ENCODE measurements at regions not wholly inside any gene's neighbourhood (a gene's known extent, or its start where the extent isn't known, plus 50 kb on each side); places are given as distances from the start of the nearest gene placed in this dataset.
"Not testable (repeated sequence)": the region's sequence is repeated elsewhere in the genome, so short reads cannot be mapped to it uniquely, and the experiment has no call there.

DNA sequence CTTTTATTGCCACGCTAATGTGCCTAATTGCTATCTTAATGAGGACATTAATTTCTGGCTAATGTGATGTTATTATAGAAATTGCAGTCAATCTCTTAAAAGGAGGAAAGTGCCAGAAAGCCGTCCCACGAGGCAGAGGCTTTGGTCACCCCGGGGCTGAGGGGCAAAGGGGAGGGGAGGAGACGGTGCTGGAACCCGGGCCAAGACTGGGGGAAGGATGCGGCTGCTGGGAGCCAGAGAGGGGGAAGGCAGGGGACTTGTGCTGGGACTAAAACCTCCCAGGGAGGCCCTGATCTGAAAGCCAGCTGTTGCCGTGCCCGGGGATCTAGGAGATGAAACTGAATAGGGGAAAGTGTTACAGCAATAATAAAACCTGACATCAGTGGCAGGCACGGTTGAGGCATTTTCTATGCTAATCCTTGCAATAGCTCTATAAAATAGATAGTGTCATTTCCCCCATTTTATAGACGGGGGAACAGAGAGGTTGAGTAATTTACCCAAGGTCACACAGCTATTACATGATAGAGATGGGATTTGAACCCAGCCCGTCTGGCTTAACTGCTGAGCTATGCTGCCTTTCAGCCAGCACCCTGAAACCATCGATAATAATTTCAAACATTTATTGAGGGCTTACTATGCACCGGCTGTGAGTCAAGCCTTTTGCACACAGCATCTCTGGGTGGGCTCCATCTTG, 83.2 kb upstream of the ADGRE5 start:
- H3K27ac Mint-ChIP-seq; ATAC-seq; H3K9me3 Mint-ChIP-seq; H3K36me3 Mint-ChIP-seq (ENCODE audit: low read depth); H3K27me3 Mint-ChIP-seq; DNase-seq; H3K4me3 Mint-ChIP-seq; H3K4me1 Mint-ChIP-seq: not testable (repeated sequence)

- ATAC-seq = peak; percentile 72
- not testable (repeated sequence) for H3K4me3 Mint-ChIP-seq; H3K27me3 Mint-ChIP-seq; H3K27ac Mint-ChIP-seq; H3K4me1 Mint-ChIP-seq; H3K36me3 Mint-ChIP-seq (ENCODE audit: low read depth); H3K9me3 Mint-ChIP-seq
- peak; percentile 55 for DNase-seq
Measured at GRCh38 chr19:14294974-14295373, 86.3 kb upstream of the ADGRE5 start.

GRCh38 chr19:14293816-14294170, 87.5 kb upstream of the ADGRE5 start:
- H3K27ac Mint-ChIP-seq; H3K4me1 Mint-ChIP-seq; DNase-seq; ATAC-seq; H3K4me3 Mint-ChIP-seq; H3K9me3 Mint-ChIP-seq; H3K36me3 Mint-ChIP-seq (ENCODE audit: low read depth); H3K27me3 Mint-ChIP-seq: not testable (repeated sequence)

DNA sequence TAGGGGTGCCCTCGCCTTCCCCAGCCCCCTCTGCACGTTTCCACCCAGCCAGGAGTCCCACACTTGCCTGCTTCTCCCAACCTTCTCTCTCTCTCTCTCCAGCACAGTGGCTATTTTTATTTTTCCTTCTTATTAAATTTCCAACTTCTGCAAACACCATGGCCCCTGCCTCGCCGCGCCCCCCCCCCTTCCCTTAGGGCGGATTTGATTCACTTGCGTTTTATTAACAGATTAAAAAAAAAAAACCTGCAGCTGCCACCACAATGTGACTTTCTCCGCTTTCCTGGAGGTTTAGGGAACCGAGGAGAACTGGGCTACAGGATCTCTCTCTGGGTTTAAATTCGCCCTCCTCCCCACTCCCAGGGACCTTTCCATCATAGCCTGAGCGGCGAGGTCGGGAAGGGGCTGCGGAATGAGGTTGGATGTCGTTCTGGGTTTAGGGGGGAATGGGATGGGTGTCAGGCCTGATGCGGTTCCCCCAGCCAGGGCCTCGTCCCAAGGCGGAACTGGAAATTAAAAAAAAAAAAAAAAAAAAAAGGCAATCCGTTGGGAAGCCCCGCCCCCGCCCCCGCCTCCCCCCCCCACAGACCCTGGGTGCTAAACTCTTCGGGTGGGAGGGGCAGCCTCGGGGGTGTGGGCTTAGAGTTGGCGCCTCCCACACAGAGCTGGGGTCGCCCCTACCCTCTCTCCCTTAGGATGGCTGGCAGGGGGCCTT, 87.3 kb upstream of the ADGRL1 start:
- not testable (repeated sequence) for H3K4me1 Mint-ChIP-seq; H3K27ac Mint-ChIP-seq; DNase-seq; H3K4me3 Mint-ChIP-seq; H3K27me3 Mint-ChIP-seq; H3K36me3 Mint-ChIP-seq (ENCODE audit: low read depth); ATAC-seq; H3K9me3 Mint-ChIP-seq

DNA sequence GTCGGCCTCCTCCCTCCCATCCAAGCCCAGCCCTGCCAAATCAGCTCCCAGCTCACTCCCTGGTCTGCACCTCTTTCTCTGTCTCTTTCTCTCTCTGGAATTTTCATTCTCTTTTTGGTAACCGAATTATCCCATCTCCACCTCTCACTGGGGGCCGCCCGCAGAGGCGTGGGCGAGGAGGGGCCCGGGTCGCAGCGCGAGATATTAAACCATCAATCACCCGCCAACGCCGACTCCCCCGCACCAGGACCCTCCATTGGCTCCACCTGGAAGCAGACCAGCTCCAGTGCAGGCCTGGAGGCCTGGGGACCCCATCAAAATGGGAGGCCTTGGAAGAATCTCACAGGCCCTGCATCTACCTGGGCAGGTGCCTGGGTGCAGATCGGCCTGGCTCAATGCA, 83.8 kb upstream of the ADGRL1 start:
- H3K27me3 Mint-ChIP-seq; DNase-seq; H3K9me3 Mint-ChIP-seq; ATAC-seq; H3K36me3 Mint-ChIP-seq (ENCODE audit: low read depth); H3K27ac Mint-ChIP-seq; H3K4me1 Mint-ChIP-seq; H3K4me3 Mint-ChIP-seq: not testable (repeated sequence)

- not testable (repeated sequence) for H3K4me1 Mint-ChIP-seq, H3K27ac Mint-ChIP-seq
Measured at GRCh38 chr19:14287837-14288236, 81.9 kb upstream of the ADGRL1 start.

DNA sequence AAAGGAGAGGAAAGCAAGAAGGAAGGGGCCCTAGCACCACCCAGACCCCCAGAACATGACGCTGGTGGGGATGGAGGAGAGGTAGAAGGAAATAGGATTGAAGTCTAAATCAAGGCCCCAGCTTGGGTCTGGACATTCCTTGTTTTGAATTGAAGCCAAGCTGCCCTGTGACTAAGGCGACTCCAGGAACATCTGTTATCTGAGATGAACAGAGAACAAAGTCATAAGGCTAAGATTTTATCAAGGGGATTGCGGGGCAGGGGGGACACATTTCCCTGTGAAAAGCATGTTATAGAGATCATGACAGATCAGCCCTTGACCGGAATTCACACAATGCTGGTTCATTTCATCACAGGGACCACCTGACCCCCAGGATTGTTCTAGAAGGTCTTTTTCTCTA, 80.6 kb upstream of the ADGRL1 start:
- not testable (repeated sequence) for H3K4me1 Mint-ChIP-seq; H3K4me3 Mint-ChIP-seq; DNase-seq; ATAC-seq; H3K9me3 Mint-ChIP-seq; H3K36me3 Mint-ChIP-seq (ENCODE audit: low read depth); H3K27ac Mint-ChIP-seq; H3K27me3 Mint-ChIP-seq

More at GRCh38 chr19:14287837-14288236, 81.9 kb upstream of the ADGRL1 start:
- not testable (repeated sequence) for H3K36me3 Mint-ChIP-seq (ENCODE audit: low read depth); H3K9me3 Mint-ChIP-seq; ATAC-seq; H3K27me3 Mint-ChIP-seq; H3K4me3 Mint-ChIP-seq; DNase-seq

GRCh38 chr19:14285726-14286125, 79.8 kb upstream of the ADGRL1 start:
- DNase-seq; H3K27me3 Mint-ChIP-seq; H3K36me3 Mint-ChIP-seq (ENCODE audit: low read depth); H3K4me1 Mint-ChIP-seq; ATAC-seq; H3K27ac Mint-ChIP-seq; H3K9me3 Mint-ChIP-seq; H3K4me3 Mint-ChIP-seq: not testable (repeated sequence)

DNA sequence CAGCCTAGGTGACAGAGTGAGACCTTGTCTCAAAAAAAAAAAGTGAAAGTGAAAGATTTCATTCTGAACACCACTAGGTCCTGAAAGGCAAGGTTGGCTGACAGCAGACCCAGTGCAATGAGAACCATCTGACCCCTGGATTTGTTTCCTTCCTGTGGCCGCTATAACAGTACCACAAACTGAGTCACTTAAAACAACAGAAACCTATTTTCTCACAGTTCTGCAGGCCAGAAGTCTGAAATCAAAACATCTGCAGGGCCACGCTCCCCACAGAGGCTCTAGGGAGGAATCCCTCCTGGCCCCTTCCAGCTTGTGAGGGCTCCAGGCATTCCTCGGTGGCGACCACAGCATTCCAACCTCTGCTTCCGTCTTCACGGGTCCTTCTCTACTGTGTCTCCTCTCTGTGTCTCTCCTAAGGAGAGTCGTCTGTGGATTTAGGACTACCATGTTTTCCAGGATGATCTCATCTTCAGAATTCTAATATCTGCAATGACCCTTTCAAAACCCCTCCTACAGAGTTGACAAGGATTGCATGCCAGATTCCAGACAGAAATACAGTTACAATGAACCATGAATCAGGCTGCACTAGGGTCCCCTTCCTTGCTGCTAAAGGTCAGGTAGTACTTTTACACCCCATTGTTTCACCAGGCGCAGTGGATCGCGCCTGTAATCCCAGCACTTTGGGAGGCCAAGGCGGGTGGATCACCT, 78.0 kb upstream of the ADGRL1 start:
- H3K4me3 Mint-ChIP-seq; H3K4me1 Mint-ChIP-seq; H3K36me3 Mint-ChIP-seq (ENCODE audit: low read depth); H3K27ac Mint-ChIP-seq; H3K9me3 Mint-ChIP-seq; H3K27me3 Mint-ChIP-seq: not testable (repeated sequence)
- DNase-seq (peak; percentile 23), ATAC-seq (peak; percentile 92)

GRCh38 chr19:14279270-14279669, 73.3 kb upstream of the ADGRL1 start:
- H3K27me3 Mint-ChIP-seq; H3K9me3 Mint-ChIP-seq; ATAC-seq; H3K4me3 Mint-ChIP-seq; DNase-seq; H3K36me3 Mint-ChIP-seq (ENCODE audit: low read depth); H3K27ac Mint-ChIP-seq: not testable (repeated sequence)
- peaks cover 20% of the 10 kb centered on the region for H3K4me1 Mint-ChIP-seq

GRCh38 chr19:14277608-14278007, 71.6 kb upstream of the ADGRL1 start:
- DNase-seq (no peak), ATAC-seq (no peak)
- no peaks in the 10 kb centered on the region for H3K27me3 Mint-ChIP-seq
- H3K27ac Mint-ChIP-seq = no peak overlapping the region
- H3K4me3 Mint-ChIP-seq = no peak overlapping the region
- peaks cover 4% of the 10 kb centered on the region for H3K36me3 Mint-ChIP-seq (ENCODE audit: low read depth)
- peaks cover 17% of the 10 kb centered on the region for H3K4me1 Mint-ChIP-seq
- peaks cover 9% of the 10 kb centered on the region for H3K9me3 Mint-ChIP-seq

DNA sequence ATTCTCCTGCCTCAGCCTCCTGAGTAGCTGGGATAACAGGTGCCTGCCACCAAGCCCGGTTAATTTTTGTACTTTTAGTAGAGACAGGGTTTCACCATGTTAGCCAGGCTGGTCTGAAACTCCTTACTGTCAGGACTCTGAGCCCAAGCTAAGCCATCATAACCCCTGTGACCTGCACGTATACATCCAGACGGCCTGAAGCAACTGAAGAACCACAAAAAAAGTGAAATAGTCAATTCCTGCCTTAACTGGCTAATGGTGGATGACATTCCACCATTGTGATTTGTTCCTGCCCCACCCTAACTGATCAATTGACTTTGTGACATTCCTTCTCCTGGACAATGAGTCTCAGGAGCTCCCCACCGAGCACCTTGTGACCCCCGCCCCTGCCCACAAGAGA, 69.9 kb upstream of the ADGRL1 start:
- H3K27ac Mint-ChIP-seq; ATAC-seq; H3K36me3 Mint-ChIP-seq (ENCODE audit: low read depth); H3K27me3 Mint-ChIP-seq; DNase-seq; H3K4me3 Mint-ChIP-seq; H3K9me3 Mint-ChIP-seq: not testable (repeated sequence)
- H3K4me1 Mint-ChIP-seq = peaks cover 17% of the 10 kb centered on the region

GRCh38 chr19:14272623-14273022, 66.7 kb upstream of the ADGRL1 start:
- peaks cover 17% of the 10 kb centered on the region for H3K4me1 Mint-ChIP-seq
- ATAC-seq (no peak), DNase-seq (no peak)
- H3K4me3 Mint-ChIP-seq = no peak overlapping the region
- no peak overlapping the region for H3K27ac Mint-ChIP-seq
- peaks cover 2% of the 10 kb centered on the region for H3K27me3 Mint-ChIP-seq
- peaks cover 9% of the 10 kb centered on the region for H3K9me3 Mint-ChIP-seq
- peaks cover 4% of the 10 kb centered on the region for H3K36me3 Mint-ChIP-seq (ENCODE audit: low read depth)

DNA sequence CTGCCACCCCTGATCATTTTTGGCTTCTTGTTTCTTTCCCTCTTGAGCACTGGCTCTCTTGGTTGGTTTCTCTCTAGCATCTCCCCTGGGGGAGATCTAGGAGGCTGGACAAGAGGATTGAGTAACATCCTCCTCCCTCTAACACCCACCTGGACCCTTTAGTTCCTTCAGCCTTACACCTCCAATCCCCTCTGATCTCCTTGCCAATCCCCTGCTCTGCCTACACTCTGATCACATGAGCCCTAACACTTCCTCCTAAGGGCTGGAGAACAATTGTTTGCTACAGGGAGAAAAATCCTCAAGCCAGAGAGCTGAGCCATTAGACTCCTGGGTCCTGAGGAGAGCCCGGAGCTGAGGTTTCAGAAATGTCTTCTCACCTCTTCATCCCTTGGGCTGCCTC, 65.9 kb upstream of the ADGRL1 start:
- Mint-ChIP-seq H3K27me3 (peaks cover 4% of the 10 kb centered on the region), H3K4me1 (peaks cover 17% of the 10 kb centered on the region), H3K27ac (no peak overlapping the region), H3K9me3 (peaks cover 9% of the 10 kb centered on the region), H3K4me3 (no peak overlapping the region), H3K36me3 (ENCODE audit: low read depth) (peaks cover 4% of the 10 kb centered on the region)
- ATAC-seq = no peak
- no peak for DNase-seq

- H3K4me1 Mint-ChIP-seq = peaks cover 15% of the 10 kb centered on the region
- not testable (repeated sequence) for H3K4me3 Mint-ChIP-seq; DNase-seq; H3K27me3 Mint-ChIP-seq; H3K9me3 Mint-ChIP-seq; H3K36me3 Mint-ChIP-seq (ENCODE audit: low read depth); ATAC-seq; H3K27ac Mint-ChIP-seq
Measured at GRCh38 chr19:14270557-14270956, 64.6 kb upstream of the ADGRL1 start.

Data from activated naive CD8-positive, alpha-beta T cell treated with anti-CD3 and anti-CD28 coated beads, Interleukin-2, amount 50 U/mL, for 24 hours (primary cell).